ENCODE measurements at regions not wholly inside any gene's neighbourhood (a gene's known extent, or its start where the extent isn't known, plus 50 kb on each side); places are given as distances from the start of the nearest gene placed in this dataset.

DNA sequence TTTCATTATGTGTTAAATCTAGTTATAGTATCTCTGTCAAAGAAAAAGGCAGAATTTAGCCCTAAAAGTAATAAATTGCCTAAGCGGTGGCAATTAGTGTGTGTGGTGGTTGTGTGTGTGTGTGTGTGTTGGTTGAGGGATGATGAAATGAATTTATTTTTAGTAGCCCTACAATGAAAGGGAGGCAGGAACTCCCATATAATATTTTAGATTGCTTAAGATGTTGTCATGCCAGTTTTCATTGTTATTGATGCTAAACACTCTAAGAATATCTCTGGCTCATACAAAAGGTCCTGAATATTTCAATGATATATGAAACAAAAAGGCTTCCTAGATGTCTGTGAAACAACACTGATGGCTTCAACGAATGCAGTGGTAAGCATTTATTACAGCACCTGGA lies 140.6 kb upstream of the TBC1D5 start:
- no peak for TF ChIP-seq CTCF (IDR thresholded peaks at IDR 0.05 in 4 of 5, conservative IDR thresholded peaks at IDR 0.05 in 1 of 5)
- TF ChIP-seq POLR2A (IDR thresholded peaks at IDR 0.05): no peak
